ENCODE measurements at regions not wholly inside any gene's neighbourhood (a gene's known extent, or its start where the extent isn't known, plus 50 kb on each side); places are given as distances from the start of the nearest gene placed in this dataset.
"Not testable (repeated sequence)": the region's sequence is repeated elsewhere in the genome, so short reads cannot be mapped to it uniquely, and the experiment has no call there.

DNA sequence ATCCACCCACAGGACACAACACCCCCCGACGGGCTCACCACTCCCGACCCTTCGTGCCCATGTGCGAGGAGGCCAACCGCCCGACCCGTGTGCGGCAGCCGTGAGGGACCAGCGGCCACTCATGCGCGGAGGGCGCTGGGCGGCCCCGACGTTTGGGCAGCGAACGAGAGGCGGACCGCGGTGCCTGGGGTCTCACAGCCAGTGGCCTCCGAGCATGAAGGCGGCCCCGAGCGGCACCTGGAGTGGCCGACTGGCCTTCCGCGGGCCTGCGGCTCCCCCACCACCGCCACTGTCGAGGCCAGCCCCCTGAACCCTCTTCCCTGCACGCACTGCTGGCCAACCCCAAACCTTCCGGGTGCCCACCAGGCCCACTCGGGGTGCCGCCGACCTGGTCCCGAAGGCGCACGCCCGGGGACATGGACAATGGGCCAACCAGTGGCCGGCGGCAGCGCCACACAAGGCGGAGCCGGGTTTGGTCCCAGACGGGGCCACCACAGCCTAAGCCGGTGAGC is 4274.9 kb upstream of the OR11H1 start:
- no peak for DNase-seq (ENCODE audit: low read depth in 2 of 2)

DNA sequence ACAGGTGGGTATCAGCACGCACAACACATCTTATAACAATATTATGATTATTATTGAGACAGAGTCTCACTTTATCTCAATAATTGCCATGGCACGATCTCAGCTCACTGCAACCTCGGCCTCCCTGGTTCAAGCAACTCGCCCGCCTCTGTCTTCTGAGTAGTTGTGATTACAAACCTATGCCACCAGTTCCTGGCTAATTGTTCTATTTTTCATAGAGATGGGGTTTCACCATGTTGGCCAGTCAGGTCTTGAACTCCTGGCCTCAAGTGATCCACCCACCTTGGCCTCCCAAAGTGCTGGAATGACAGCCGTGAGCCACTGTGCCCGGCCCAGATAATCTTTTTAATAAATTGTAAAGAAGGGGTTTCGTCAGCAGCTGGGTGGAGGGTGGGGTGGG is 4257.0 kb upstream of the OR11H1 start:
- DNase-seq (ENCODE audit: low read depth in 2 of 2): not testable (repeated sequence)

DNA sequence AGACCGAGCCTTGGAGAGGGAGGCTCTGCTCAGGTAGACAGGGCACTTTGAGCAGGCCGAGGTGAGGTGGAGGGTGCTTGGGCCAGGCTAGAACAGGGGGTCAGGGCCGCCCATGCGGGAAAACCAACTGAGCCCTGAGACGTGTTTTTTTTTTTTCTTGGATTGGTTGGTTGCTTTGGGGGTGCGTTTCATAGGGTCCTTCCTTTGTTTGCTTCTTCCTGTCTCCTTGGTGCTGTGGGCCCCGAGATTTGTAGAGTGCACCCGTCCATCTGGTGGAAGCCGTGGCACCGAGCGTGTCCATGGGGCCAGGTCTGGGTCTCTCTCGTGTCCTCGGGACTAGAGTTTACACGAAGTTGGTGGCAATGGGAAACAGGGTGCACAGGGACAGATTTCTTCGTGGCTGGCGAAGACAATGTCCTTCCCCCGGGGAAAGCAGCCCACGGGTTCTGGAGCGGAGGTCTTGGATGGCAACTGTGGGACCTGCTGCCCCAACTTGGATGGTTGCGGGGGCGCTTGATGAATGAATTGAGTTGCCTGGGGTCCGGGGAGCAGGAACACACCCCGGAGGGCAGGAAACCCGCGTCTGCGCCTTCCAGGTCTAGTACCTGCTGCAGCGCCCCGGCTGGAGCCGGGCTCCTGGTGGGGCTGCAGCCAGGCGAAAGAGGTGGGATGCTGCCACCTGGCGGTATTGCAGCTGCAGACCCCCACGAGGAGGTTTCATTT is 4242.7 kb upstream of the OR11H1 start:
- peak; percentile 4 to 26 for DNase-seq (ENCODE audit: low read depth in 2 of 2)

DNA sequence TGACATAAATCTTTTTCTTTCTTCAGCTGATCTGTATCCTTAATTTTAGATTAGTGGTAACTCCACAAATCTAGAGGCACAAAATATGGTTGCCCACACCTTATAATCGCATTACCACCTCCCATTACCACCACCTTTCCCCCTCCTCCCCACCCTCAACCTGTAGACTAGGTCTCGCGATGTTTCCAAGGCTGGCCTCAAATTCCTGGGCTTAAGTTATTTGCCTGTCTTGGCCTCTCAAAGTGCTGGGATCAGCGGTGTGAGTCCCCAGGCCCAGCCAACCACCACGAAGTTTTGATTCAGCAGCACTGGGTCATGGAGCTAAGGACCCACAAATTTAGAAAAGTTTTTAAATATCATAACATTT is 4242.2 kb upstream of the OR11H1 start:
- not testable (repeated sequence) for DNase-seq (ENCODE audit: low read depth in 2 of 2)

DNA sequence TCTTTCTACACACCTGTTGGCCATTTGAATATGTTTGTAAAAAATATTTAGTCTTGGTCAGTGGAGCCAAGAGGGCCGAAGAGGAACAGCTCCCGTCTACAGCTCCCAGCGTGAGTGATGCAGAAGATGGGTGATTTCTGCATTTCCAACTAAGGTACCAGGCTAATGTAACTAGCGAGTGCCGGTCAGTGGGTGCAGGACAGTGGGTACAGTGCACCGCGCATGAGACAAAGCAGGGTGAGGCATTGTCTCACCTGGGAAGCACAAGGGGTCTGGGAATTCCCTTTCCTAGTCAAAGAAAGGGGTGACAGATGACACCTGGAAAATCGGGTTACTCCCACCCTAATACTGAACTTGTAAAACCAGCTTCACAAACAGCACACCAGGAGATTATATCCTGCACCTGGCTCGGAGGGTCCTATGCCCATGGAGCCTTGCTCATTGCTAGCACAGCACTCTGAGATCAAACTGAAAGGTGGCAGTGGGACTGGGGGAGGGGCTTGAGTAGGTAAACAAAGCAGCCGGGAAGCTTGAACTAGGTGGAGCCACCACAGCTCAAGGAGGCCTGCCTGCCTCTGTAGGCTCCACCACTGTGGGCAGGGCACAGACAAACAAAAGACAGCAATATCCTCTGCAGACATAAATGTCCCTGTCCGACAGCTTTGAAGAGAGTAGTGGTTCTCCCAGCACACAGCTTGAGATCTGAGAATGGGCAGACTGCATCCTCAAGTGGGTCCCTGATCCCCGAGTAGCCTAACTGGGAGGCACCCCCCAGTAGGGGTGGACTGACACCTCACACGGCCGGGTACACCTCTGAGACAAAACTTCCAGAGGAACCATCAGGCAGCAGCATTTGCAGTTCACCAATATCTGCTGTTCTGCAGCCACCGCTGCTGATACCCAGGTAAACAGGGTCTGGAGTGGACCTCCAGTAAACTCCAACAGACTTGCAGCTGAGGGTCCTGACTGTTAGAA is 4239.5 kb upstream of the OR11H1 start:
- DNase-seq (ENCODE audit: low read depth in 2 of 2): not testable (repeated sequence)

DNA sequence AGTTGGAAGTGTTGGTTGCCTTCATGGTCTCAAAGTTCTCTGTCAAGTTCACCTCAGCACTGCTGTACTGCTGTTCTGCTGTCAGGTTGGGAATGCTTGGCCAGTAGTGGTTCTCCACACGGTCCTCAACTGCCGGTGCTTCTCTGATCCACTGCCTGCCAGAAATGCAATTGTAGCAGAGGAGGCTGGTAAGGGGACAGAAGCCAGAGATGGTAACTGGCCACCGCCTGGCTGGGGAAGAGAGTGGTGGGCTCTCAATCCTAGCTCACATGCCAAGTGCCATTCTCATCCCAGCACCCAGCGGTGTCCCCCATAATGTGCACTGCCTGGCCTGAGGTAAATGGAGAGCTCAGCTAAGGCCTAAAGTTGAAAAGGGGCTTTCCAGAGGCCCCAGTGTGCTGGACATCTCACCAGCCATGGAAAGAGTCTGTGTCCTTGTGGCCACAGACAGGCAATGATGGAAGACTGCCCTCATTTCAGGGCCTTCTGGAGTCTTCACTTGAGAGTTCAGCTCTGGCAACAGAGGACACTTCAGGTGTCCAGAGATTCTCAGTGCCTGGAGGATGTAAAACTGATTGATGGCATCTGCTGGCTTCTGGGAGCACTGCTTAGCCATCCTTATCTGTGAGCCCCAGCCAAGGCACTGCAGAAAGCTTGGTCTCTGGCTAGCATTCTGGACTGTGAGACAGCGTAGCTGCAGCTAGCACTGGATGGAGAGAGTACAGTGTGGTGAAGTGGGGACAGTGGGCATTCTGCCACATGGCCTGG is 4229.7 kb upstream of the OR11H1 start:
- DNase-seq (ENCODE audit: low read depth in 2 of 2): not testable (repeated sequence)

DNA sequence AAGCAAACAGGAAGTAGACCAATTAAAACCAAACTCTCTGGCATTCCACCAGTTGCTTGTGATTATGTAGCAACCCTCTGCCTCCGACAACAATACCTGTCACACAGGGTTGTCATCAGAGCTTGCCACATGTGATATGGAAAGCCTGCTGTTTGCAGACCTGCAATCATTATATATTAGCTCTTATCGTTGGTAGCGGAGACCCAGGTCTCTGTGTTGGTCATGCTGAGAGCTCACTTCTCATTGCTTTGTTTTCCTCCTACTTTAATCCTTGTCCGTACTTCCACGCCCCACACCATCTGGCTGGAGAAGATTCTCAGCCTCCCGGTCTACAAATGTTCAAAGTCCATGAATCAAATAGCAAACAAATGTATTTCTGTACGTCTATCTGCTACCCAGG is 4225.6 kb upstream of the OR11H1 start:
- not testable (repeated sequence) for DNase-seq (ENCODE audit: low read depth in 2 of 2)

DNA sequence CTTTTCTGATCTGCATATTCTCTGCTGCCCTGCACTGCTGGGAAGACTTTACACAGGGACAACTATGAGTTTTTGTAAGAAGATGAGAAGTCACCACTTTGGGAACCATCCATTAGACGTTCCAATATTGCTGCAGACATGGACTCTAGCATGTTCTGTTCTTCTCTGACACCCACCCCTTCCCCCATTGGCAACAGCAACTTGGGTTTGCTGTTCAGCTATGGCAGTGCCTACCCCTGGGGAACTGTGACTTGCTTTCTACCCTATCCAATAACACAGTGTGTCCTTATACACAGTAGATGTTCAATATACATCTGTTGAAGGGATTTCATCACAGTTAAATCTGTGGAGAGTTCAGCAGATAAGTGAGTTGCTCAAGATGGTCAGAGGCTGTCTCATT is 4225.1 kb upstream of the OR11H1 start:
- not testable (repeated sequence) for DNase-seq (ENCODE audit: low read depth in 2 of 2)

DNA sequence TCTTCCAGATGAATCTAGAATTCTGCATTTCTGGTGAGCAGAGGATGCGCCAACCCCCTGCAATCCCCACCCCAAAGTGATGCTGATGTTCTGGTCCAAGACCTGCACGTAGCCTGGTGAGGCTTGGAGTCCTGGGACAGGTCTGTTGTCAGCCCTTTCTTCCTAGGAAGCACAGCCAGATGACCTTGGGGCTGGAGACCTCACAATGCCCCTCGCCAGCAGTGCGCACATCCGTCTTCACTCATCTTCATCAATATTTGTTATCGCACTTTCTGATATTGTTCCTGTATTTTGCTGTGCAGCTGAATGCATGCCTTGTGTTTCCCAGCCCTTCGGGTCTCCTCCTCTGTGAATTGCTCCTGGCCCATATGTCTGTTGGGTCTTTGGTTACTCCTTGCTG is 4222.8 kb upstream of the OR11H1 start:
- DNase-seq (ENCODE audit: low read depth in 2 of 2): not testable (repeated sequence)

DNA sequence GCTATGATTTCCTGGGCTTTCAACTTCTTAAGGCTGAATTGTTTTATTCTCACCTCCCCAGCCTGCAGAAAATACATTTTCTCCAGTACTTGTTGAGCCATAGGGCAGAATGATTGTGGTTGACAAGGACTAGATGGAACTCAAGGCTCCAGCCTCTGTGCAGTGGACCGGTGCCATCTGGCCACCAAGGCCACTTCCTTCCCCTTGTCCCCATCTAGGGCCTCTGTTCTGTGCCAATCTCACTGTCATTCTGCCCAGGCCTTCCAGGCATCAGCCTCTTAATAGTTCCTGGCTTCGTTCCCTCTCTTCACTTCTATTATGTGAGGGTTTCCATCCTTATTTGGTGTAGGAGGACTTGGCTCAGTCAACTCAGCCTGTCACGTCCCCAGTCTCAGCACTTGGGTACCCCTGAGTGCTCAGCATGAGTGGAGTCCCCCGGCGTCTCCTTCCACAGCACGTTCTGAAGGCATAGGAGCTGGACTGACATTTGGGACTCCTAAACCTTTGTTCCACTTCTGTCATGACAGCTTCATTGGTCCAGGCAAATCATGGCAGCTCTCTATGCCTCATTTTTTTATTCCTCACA is 4221.0 kb upstream of the OR11H1 start:
- DNase-seq (ENCODE audit: low read depth in 2 of 2): not testable (repeated sequence)

DNA sequence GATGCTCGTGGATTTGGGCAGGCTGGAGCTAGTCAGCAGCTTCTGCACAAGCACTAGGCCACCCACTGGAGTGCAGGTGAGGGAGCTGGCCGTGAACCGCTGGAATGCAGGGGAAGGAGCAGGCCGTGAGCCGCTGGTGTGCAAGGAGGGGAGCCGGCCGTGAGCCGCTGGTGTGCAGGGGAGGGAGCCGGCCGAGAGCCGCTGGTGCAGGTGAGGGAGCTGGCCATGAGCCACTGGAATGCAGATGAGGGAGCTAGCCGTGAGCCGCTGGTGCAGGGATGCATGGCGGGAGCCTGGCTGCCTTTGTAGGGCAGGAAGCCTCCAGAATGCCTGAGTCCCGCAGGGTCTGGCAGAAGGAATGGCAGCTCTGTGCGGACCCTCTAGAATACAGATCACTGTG is 4220.0 kb upstream of the OR11H1 start:
- DNase-seq (ENCODE audit: low read depth in 2 of 2): no peak

DNA sequence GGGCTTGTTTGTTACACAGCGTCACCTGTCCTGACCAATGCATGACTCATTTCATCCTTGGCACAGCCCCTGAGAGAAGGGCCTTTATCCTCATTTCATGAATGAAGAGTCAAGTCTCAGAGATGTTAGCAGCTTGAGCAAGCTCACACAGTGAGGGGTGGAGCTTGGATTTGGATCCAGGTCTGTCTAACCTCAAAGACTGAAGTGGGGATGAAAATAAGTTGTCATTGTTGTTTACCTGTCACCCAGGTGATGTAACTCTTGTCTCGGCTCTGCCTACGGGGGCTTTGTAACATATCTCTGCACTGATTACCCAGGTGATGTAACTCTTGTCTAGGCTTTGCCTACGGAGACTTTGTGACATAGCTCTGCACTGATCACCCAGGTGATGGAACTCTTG is 4218.2 kb upstream of the OR11H1 start:
- DNase-seq (ENCODE audit: low read depth in 2 of 2): not testable (repeated sequence)

DNA sequence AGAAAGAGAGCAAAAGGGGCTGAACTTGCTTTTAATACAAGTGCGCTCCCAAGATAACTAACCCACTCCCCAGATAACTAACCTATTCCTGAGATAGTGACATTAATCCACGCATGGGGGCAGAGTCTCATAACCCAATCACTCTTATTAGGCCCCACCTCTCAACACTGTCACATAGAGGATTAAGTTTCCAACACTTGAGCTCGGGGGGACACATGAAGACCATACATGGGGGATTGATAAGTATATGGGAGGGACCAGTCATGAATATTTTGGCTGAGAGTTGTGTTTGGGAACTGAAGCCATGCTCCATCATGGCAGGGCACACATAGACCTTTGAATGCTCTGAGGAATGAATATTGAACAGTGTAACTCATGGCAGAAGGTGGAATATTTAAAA is 4217.3 kb upstream of the OR11H1 start:
- DNase-seq (ENCODE audit: low read depth in 2 of 2): not testable (repeated sequence)

DNA sequence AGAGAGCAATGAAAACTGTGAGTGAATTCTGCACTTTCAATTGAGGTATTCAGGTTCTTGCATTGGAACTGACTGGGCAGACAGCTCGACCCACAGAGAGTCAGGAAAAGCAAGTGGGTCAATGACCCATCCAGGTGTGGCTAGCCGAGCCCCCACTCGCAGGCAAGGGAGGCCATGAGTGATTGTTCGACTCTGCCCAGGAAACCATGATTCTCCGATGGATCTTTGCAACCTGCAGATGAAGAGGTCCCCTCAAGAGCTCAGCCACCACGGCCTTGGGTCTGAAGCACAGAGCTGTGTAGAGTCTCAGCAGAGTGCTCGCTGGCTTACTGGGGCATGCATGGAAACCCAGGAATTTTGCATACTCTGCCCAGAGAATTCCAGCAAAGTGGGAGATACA is 4215.4 kb upstream of the OR11H1 start:
- DNase-seq (ENCODE audit: low read depth in 2 of 2): not testable (repeated sequence)

DNA sequence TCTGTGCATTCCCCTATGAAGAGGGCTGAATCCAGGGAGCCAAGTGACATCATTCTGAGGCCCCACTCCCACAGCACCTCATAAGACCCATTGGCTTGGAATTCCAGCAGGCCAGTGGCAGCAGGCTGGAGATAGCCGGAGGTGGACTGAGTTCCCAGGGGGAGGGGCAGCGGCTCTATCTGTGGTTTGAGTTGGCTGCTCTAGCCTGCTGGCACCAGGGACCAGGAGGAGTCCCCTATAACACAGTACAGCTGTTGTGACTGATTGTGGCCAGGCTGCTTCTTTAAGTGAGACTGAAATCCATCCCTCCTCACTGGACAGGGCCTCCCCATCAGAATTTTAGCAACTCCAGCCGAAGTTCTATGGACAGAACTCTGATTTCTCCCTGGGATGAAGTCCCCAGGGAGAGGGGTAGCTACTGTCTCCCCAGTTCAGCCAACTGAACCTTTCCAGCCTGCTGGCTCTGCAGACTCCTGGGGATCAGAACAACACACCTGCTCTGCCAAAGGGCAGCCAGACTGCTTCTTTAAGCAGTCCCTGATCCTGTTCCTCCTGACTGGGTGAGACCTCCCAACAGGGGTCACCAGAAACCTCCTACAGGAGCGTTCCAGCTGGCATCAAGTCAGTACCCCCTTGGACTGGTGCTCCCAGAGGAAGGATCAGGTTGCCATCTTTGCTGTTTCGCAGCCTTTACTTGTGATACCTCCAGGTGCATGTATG is 4214.8 kb upstream of the OR11H1 start:
- not testable (repeated sequence) for DNase-seq (ENCODE audit: low read depth in 2 of 2)

DNA sequence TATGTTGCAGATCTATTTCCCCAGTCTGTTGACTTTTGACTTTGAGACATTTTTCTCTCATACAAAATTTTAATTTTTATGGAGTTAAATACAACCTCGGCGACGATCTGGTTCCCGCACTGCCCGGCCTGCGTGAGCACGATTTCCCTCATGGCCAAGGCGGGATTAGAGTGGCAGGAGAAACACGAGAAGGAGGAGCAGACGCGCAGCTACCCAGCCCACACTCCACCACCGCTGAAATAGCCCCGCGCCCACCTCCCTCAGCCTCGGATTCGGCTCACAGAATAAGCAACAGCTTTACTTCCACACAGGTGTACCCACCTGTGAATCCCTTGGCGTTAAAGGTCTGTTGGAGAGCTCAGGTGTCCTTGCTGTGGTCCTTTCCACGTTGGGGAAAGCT is 4209.4 kb upstream of the OR11H1 start:
- DNase-seq (ENCODE audit: low read depth in 2 of 2): not testable (repeated sequence)

DNA sequence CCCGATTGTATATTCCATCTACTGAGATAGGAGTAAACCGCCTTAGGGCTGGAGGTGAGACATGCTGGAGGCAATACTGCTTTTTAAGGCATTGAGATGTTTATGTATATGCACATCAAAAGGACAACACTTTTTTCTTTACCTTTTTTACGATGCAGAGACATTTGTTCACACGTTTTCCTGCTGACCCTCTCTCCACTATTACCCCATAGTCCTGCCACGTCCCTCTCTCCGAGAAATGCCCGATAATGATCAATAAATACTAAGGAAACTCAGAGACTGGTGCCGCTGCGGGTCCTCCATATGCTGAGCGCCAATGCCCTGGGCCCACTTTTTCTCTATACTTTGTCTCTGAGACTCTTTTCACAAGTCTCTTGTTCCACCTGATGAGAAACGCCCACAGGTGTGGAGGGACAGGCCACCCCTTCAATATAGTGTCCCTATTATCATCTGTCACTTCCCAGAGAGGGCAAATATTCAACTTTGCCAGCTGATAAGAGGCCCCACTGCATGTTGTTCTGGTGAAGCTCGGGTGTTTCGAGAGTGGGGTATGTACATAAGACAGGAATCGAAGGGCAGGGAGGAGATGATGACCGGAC is 4203.5 kb upstream of the OR11H1 start:
- not testable (repeated sequence) for DNase-seq (ENCODE audit: low read depth in 2 of 2)

DNA sequence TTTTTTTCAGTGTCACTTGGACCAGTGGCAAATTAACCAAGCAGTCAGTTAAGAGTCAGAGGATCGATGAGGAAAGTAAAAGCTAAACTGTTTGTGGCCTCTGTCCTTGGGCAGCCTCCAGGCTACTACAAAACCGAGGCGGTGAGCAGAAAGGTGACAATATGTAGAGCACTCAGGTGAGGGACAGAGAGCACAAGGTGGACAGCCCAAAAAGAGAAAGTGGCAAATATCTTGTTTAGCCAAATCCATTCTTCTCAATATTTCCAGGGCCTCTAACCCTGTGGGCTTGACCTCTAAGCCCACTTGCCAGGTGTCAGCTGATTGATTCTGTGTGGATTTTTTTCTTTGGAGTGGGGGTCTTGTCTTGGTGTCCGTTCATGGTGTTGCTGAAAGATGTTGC is 4202.2 kb upstream of the OR11H1 start:
- no peak for DNase-seq (ENCODE audit: low read depth in 2 of 2)

DNA sequence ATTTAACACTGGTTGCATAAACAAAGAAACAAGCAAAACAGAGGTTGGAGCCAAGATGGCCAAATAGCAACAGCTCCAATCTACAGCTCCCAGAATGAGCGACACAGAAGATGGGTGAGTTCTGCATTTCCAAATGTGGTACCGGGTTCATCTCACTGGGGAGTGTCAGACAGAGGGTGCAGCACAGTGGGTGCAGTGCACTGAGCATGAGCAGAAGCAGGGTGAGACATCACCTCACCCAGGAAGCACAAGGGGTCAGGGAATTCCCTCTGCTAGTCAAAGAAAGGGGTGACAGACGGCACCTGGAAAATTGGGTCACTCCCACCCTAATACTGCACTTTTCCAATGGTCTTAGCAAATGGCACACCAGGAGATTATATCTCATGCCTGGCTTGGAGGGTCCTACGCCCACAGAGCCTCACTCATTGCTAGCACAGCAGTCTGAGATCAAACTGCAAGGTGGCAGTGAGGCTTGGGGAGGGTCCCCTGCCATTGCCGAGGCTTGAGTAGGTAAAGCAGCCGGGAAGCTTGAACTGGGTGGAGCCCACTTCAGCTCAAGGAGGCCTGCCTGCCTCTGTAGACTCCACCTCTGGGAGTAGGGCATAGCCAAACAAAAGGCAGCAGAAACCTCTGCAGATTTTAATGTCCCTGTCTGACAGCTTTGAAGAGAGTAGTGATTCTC is 4186.5 kb upstream of the OR11H1 start:
- not testable (repeated sequence) for DNase-seq (ENCODE audit: low read depth in 2 of 2)

DNA sequence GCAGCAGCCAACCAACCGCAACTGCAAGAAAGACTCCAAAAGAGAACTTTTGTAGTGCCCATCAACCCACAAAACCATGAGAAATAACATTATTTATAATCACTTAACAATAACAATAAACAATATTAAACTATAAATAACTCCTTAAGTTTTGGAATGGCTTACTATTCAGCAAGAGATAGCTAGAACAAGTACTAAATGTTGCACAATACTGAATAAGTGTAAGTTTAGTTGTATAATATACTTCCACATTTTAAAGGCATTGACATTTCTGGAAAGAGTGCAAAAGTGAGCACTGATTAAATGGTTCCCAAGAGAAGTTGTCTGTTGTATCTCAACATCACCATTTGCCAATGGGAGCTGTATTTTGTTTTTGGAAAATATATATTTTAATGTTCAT is 4176.8 kb upstream of the OR11H1 start:
- not testable (repeated sequence) for DNase-seq (ENCODE audit: low read depth in 2 of 2)

All from stimulated activated CD8-positive, alpha-beta memory T cell treated with anti-CD3 and anti-CD28 coated beads, Interleukin-2, amount 100 ng/mL, for 48 hours (primary cell).